GM19351 (cell line): ENCODE measurements at regions not wholly inside any gene's neighbourhood (a gene's known extent, or its start where the extent isn't known, plus 50 kb on each side); places are given as distances from the start of the nearest gene placed in this dataset.
"Not testable (repeated sequence)": the region's sequence is repeated elsewhere in the genome, so short reads cannot be mapped to it uniquely, and the experiment has no call there.

ENCODE experiments used
- ATAC-seq: cut with Tn5 transposase; IDR thresholded peaks from one replicate; pipeline ENCODE4 v1.9.1; 2021; ENCODE audit warnings: mild to moderate bottlenecking, moderate library complexity; ENCODE audit not compliant: unreplicated experiment

- ATAC-seq: not testable (repeated sequence)
These were observed 117.0 kb downstream of the CEP44 start for GRCh38 chr4:174400603-174401302.

DNA sequence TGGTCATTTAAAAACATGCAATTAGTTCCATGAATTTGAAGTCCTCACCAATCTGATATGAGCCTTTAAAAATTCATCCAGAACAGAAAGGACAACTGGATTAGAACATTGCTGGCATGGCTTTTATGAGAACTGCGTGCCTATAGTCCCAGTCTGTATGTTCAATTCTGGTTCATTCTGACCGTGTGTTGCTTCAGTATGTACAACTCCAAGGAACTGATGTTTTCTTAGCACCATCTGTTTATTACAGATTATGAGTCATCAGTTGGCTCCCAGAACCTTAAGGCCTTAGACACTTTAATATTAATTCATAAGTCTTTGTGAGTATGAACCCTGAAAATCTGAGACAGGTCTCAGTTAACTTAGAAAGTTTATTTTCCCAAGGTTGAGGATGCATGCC lies 115.0 kb downstream of the CEP44 start:
- ATAC-seq: no peak

- ATAC-seq: no peak
These were observed 113.8 kb downstream of the CEP44 start for GRCh38 chr4:174397366-174398155.

GRCh38 chr4:174396599-174397110 lies 112.9 kb downstream of the CEP44 start:
- no peak for ATAC-seq

DNA sequence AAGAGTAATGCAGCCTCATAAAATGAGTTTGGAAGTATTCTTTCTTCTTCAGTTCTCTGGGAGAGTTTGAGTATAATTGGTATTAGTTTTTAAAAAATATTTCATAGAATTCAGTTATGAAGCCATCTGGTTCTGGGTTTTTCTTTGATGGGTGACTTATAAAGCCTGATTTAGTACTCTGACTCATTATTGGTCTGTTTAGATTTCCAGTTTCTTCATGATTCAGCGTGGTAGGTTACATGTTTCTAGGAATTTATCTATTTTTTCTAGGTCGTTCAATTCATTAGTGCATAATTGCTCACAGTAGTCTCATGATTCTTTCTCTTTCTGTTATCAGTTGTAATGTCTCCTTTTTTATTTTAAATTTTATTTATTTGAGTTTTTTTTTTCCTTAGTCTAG lies 111.2 kb downstream of the CEP44 start:
- ATAC-seq: no peak

- ATAC-seq: no peak
These were observed 105.7 kb downstream of the CEP44 start for GRCh38 chr4:174389439-174389838.

DNA sequence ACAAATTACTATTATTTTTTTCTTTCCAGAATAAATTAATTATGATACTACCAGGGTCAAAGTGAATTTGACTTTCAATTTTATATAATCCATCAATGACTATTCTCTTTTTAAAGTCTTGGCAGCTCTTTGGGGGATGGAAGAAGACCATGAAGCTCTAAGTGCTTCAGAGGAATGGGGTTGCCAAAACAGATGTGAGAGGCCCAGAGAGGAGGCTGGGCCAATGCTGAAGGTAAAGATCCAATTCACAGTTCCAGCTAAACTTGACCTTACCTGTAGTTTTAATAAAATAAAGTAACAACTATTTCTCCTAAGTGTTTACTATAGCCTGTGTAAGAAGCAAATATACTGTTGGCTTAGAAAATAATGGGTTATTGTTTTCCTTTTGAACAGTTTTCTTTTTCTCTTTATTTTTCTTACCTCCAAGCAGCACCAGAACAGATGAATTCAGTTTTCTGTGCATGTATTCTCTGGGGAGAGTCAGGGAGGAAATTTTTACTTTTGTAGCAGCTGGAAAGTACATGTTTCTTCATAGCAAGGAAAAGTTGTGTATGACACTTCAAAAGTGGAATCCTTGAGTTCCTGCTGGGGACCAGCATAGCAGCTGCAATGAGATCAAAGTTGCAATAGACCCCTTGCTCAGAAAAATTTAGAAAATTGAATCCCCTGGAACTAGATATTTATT lies 104.9 kb downstream of the CEP44 start:
- ATAC-seq: no peak

GRCh38 chr4:174387721-174388120 lies 104.0 kb downstream of the CEP44 start:
- ATAC-seq: no peak

DNA sequence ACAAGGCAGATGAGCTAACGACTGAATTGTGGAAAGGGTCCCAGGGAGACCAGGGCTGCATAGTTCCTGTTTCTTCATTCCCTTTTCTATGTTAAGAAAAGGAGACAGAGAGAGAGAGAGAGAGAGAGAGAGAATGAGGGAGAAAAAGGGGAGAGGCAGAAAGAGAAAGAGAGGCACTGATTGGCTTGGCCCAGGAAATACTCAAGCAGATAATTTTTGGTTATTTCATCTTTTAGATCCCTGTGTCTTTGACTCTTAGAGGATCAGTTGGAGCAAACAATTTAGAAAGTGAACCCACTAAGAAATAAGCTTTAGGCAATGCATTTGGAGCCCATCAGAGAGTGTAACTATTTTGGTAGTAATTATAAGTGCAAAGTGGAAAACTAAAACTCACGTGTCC lies 103.4 kb downstream of the CEP44 start:
- ATAC-seq: no peak

DNA sequence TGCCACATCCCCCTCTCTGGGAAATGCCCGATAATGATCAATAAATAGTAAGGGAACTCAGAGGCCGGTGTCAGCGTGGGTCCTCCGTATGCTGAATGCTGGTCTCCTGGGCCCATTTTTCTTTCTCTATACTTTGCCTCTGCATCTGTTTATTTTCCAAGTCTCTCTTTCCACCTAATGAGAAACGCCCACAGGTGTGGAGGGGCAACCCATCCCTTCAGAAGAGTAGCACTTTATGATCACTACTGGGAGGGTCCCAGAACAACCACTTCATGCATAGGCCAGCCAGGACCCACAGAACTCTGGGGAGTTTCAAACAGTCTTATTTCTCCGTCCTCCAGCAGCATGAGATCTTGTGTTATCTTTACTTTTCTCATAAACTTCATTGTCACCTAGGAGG lies 100.1 kb downstream of the CEP44 start:
- no peak for ATAC-seq

DNA sequence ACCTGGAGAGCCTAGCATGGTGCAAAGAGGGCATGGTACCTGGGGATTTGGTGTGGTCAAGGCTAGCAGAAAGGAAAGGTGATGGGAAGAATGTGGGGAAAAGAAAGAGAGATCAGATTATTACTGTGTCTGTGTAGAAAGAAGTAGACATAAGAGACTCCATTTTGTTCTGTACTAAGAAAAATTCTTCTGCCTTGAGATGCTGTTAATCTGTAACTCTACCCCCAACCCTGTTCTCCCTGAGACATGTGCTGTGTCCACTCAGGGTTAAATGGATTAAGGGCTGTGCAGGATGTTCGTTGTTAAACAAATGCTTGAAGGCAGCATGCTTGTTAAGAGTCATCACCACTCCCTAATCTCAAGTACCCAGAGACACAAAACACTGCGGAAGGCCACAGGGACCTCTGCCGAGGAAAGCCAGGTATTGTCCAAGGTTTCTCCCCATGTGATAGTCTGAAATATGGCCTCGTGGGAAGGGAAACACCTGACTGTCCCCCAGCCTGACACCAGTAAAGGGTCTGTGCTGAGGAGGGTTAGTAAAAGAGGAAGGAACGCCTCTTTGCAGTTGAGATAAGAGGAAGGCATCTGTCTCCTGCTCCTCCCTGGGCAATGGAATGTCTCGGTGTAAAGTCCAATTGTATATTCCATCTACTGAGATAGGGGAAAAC lies 99.4 kb downstream of the CEP44 start:
- ATAC-seq: not testable (repeated sequence)
